Lung (tissue), 11 donors: ENCODE measurements at regions not wholly inside any gene's neighbourhood (a gene's known extent, or its start where the extent isn't known, plus 50 kb on each side); places are given as distances from the start of the nearest gene placed in this dataset.

Source experiments
- ATAC-seq: fragments of 200-7000 bp; cut with Tn5 transposase; one replicate; pipeline ENCODE4 v1.9.1; 2020; ENCODE audit warnings: moderate number of reproducible peaks; ENCODE audit not compliant: insufficient read depth, low FRiP score
- DNase-seq, 3 donors: peaks; one replicate each; pipeline ENCODE4 v3.0.0-alpha.2; 2013 to 2017
- H3K27ac ChIP-seq, 2 donors: one replicate each; pipeline ENCODE4 v1.5.1; 2013; ENCODE audit warnings: mild to moderate bottlenecking in 2 of 2, moderate library complexity in 2 of 2, control low read depth in 1 of 2, inconsistent platforms in 1 of 2, low read depth in 1 of 2, low read length in 1 of 2
- H3K27me3 ChIP-seq, 3 donors: one replicate each; pipeline ENCODE4 v1.5.1; 2013; ENCODE audit warnings: low read length in 2 of 3; ENCODE audit not compliant: control insufficient read depth in 3 of 3, insufficient read depth in 3 of 3
- H3K36me3 ChIP-seq, 4 donors: one replicate each; pipeline ENCODE4 v1.5.1; 2013; ENCODE audit warnings: low read length in 4 of 4, mild to moderate bottlenecking in 1 of 4, moderate library complexity in 1 of 4; ENCODE audit not compliant: control insufficient read depth in 4 of 4, insufficient read depth in 4 of 4
- H3K4me1 ChIP-seq, 5 donors: one replicate each; pipeline ENCODE4 v1.5.1; 2013; ENCODE audit warnings: low read length in 5 of 5, mild to moderate bottlenecking in 2 of 5, moderate library complexity in 1 of 5; ENCODE audit not compliant: control insufficient read depth in 5 of 5, insufficient read depth in 5 of 5
- H3K4me3 ChIP-seq: one replicate; pipeline ENCODE4 v1.5.1; 2013; ENCODE audit warnings: mild to moderate bottlenecking, control low read depth, moderate library complexity
- H3K9ac ChIP-seq, 2 donors: one replicate each; pipeline ENCODE4 v1.5.1; 2013; ENCODE audit warnings: low read length in 2 of 2, control low read depth in 1 of 2; ENCODE audit not compliant: insufficient read depth in 1 of 2
- H3K9me3 ChIP-seq, 4 donors: one replicate each; pipeline ENCODE4 v1.5.1; 2013; ENCODE audit warnings: low read length in 3 of 4, mild to moderate bottlenecking in 1 of 4, moderate library complexity in 1 of 4; ENCODE audit not compliant: control insufficient read depth in 4 of 4, insufficient read depth in 3 of 4
- WGBS, 2 donors: extraction: QIAGEN DNeasy Blood & Tissue Kit; methylation state at CpG; one replicate each; pipeline ENCODE4 v1.1.7; 2013; 5-methylcytosine and 5-hydroxymethylcytosine counted together
- TF ChIP-seq, protein P1 (sequence below): IDR thresholded peaks from 2 replicates; pipeline ENCODE4 v1.5.1; 2012; ENCODE audit warnings: mild to moderate bottlenecking; ENCODE audit errors: control extremely low read depth, extremely low read depth
- donor health status: control.
- donor health status: control.
- donor health status: Bipolar disorder and iron deficiency.
- donor health status: healthy.
- donor health status: DM: yes; HTN: yes; CAD: no.

GRCh38 chr17:68195667-68196393 is 52.0 kb upstream of the AMZ2 start:
- Histone ChIP-seq H3K4me1 (peaks cover 0 to 33% (median 20%) of the 10 kb centered on the region in 5 donors), H3K36me3 (no peaks in the 10 kb centered on the region), H3K27ac (no peak overlapping the region), H3K27me3 (peaks cover 0 to 88% (median 52%) of the 10 kb centered on the region in 3 donors), H3K9ac (no peak overlapping the region), H3K4me3 (no peak overlapping the region), H3K9me3 (peaks cover 0 to 5% (median 0%) of the 10 kb centered on the region in 4 donors)
- WGBS, 2 donors: 16 to 17% methylated on average over 27 of the region's 27 CpGs
- TF ChIP-seq, protein P1, sequence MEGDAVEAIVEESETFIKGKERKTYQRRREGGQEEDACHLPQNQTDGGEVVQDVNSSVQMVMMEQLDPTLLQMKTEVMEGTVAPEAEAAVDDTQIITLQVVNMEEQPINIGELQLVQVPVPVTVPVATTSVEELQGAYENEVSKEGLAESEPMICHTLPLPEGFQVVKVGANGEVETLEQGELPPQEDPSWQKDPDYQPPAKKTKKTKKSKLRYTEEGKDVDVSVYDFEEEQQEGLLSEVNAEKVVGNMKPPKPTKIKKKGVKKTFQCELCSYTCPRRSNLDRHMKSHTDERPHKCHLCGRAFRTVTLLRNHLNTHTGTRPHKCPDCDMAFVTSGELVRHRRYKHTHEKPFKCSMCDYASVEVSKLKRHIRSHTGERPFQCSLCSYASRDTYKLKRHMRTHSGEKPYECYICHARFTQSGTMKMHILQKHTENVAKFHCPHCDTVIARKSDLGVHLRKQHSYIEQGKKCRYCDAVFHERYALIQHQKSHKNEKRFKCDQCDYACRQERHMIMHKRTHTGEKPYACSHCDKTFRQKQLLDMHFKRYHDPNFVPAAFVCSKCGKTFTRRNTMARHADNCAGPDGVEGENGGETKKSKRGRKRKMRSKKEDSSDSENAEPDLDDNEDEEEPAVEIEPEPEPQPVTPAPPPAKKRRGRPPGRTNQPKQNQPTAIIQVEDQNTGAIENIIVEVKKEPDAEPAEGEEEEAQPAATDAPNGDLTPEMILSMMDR: no peak
- ATAC-seq: no peak
- peak in 1 of 3 donors; percentile 25 for DNase-seq

GRCh38 chr17:68196394-68197090 is 51.3 kb upstream of the AMZ2 start:
- TF ChIP-seq, protein P1: no peak
- no peak overlapping the region for H3K9ac ChIP-seq
- ATAC-seq (no peak), DNase-seq (peak in 1 of 3 donors; percentile 32)
- H3K4me1 ChIP-seq: peaks cover 0 to 36% (median 20%) of the 10 kb centered on the region in 5 donors
- no peaks in the 10 kb centered on the region for H3K36me3 ChIP-seq
- 1 to 2% methylated on average over 46 to 63 of the region's 63 CpGs for WGBS, 2 donors
- peaks cover 0 to 5% (median 0%) of the 10 kb centered on the region in 4 donors for H3K9me3 ChIP-seq
- H3K27ac ChIP-seq: no peak overlapping the region
- peaks cover 0 to 86% (median 52%) of the 10 kb centered on the region in 3 donors for H3K27me3 ChIP-seq
- no peak overlapping the region for H3K4me3 ChIP-seq

GRCh38 chr17:68197091-68197996 is 50.5 kb upstream of the AMZ2 start:
- ATAC-seq: no peak
- H3K4me1 ChIP-seq: peaks cover 0 to 36% (median 20%) of the 10 kb centered on the region in 5 donors
- H3K9me3 ChIP-seq: peaks cover 0 to 5% (median 0%) of the 10 kb centered on the region in 4 donors
- H3K27ac ChIP-seq: no peak overlapping the region
- H3K27me3 ChIP-seq: peaks cover 0 to 80% (median 54%) of the 10 kb centered on the region in 3 donors
- no peak overlapping the region for H3K4me3 ChIP-seq
- no peaks in the 10 kb centered on the region for H3K36me3 ChIP-seq
- H3K9ac ChIP-seq: no peak overlapping the region
- DNase-seq: peak in 1 of 3 donors; percentile 20
- TF ChIP-seq, protein P1: no peak
- WGBS, 2 donors: 2 to 4% methylated on average over 44 to 53 of the region's 53 CpGs
